Renal cortical epithelial cell (primary cell): ENCODE measurements at regions not wholly inside any gene's neighbourhood (a gene's known extent, or its start where the extent isn't known, plus 50 kb on each side); places are given as distances from the start of the nearest gene placed in this dataset.
"Not testable (repeated sequence)": the region's sequence is repeated elsewhere in the genome, so short reads cannot be mapped to it uniquely, and the experiment has no call there.

Experiments
- DNase-seq: peaks from one replicate; pipeline ENCODE4 v3.0.0-alpha.2; 2011; ENCODE audit warnings: low read depth

DNA sequence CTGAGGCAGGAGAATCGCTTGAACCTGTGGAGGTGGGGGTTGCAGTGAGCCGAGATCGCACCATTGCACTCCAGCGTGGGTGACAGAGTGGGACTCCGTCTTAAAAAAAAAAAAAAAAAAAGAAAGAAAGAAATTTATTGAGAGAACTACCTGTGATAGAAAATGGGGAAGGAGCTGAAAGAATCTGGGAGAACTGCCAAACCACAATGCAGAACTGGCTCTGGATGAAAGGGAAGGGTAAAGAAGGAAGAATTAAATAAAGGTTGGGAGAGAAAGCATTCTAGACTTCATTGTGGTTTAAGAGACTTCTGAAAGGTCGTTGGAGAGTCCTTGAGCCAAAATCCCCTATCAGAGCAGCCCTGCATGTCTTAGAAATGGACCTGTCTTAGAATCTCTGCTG, 567.9 kb upstream of the HTR2C start:
- no peak for DNase-seq

DNA sequence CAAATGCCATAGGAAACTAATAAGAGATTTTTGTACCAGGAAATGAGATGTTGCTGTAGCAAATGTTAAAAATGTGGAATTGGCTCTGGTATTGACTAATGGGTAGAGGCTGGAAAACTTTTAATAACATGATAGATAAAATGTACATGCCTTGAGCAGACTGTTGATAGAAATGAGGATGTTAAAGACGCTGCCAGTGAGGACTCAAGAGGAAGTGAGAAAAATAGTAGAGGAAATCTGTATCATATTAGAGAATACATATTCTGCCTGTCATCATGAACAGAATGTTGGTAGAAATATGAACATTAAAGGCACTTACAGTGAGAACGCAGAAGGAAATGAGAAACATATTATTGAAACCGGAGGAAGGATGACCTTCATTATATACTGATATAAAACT, 577.2 kb upstream of the HTR2C start:
- no peak for DNase-seq

DNA sequence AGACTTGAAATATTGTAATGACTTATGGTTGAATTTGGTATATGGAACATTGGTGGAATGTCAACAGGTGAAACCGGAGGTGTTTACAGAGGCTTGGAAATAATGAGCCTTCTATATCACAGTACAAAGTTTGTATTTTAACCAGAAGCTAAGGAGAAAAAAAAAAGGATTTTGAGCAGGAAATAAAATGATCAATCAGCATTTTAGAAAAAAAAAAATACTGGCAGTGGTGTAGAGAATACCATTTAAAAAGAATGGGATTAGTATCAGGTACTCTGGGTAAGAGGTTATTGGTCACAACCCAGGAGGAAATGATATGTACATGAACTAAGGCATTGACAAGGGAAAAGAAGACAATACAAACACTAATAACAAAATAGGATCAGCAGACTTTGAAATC, 587.1 kb upstream of the HTR2C start:
- no peak for DNase-seq

DNA sequence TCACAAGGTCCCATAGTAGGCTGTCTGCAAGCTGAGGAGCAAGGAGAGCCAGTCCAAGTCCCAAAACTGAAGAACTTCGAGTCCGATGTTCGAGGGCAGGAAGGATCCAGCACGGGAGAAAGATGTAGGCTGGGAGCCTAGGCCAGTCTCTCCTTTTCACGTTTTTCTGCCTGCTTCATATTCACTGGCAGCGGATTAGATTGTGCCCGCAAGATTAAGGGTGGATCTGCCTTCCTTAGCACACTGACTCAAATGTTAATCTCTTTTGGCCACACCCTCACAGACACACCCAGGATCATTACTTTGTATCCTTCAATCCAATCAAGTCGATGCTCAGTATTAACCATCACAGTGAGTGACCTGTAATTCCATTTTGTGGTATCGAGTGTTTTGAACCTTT, 592.2 kb upstream of the HTR2C start:
- not testable (repeated sequence) for DNase-seq

DNA sequence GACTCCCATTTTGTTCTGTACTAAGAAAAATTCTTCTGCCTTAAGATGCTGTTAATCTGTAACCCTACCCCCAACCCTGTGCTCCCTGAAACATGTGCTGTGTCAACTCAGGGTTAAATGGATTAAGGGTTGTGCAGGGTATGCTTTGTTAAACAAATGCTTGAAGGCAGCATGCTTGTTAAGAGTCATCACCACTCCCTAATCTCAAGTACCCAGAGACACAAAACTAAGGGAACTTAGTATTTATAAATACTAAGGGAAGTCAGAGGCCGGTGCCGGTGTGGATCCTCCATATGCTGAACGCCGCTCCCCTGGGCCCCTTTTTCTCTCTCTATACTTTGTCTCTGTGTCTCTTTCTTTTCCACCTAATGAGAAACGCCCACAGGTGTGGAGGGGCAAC, 593.2 kb upstream of the HTR2C start:
- not testable (repeated sequence) for DNase-seq

DNA sequence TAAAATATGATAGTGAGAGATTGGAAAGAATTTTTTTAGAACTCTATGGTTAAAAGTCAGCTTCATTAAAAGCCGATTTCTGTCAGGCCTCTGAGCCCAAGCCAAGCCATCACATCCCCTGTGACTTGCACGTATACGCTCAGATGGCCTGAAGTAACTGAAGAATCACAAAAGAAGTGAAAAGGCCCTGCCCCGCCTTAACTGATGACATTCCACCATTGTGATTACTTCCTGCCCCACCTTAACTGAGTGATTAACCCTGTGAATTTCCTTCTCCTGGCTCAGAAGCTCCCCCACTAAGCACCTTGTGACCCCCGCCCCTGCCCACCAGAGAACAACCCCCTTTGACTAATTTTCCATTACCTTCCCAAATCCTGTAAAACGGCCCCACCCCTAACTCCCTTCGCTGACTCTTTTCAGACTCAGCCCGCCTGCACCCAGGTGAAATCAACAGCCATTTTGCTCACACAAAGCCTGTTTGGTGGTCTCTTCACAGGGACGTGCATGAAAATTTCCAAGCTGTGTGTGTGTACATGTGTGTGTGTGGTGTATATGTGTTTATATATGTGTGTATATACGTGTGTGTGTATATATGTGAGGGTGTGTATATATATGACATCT, 595.5 kb upstream of the HTR2C start:
- DNase-seq = not testable (repeated sequence)

DNA sequence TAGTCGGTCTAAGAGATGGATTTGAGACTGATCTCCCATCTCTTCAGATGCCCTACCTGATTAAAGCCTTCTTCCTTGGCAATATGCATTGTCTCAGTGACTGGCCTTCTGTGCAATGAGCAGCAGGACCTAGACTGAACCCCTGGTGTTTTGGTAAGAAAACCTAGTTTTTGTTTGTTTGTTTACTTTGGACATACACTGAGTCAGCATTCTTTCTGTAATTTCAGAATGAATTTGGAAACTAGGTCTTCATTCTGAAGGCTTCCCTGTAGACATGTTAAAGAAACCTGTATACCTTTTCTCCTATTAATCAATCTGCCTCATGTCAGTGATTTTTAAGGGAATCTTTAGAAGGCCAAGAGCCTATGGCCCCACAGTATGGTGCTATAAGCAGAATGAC, 597.5 kb upstream of the HTR2C start:
- no peak for DNase-seq

DNA sequence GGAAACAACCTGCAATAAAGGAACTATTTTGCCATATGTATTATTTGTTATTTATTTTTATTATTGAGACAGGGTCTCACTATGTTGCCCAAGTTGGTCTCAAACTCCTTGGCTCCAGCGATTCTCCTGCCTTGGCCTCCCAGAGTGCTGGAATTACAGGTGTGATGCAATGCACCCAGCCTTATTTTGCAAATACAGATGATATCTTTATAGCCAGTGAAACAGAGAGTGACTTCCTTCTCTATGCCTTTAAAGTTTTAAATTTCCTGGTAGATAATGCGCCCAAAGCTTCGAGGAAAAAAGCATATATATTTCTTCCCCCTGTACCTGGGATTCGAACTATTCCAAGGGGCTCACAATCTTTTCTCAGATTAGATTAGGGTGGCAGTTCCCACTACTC, 601.1 kb upstream of the HTR2C start:
- no peak for DNase-seq

DNA sequence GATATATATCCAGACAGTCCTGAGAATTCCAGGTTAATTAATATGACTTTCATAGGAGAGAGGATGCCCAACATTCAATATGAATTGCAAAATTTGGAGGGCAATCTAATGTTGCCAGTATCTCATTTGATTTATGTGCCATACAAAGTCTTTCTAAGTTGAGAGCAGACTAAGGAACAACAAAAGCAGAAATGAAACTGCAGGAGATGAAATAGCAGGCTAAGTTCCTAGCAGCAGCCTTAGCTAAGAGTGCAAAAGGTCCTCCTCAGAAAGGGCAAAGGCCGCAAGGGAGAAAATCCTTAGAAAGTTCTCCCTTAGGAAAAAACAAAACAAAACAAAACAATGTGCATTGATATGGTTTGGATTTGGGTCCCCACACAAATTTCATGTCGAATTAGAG, 602.9 kb upstream of the HTR2C start:
- DNase-seq = no peak

DNA sequence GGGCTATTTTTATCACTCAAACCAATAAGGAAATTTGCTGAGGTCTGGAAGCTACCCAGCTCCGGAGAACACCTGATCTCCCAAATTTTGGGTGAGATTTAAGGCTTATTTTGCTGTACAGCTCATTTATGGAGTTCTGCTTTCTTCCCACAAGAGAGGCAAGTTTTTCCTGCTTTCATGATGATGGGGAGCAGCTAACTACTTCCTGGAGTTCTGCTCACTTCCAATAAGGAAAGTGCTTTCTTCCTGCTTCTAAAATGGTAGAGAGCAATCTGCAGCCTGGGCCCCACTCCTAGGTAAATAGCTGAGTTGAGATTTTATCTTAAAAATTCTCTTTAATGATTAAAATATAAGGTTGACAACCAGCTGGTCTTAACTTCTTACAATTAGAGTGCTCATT, 606.0 kb upstream of the HTR2C start:
- DNase-seq = no peak

DNA sequence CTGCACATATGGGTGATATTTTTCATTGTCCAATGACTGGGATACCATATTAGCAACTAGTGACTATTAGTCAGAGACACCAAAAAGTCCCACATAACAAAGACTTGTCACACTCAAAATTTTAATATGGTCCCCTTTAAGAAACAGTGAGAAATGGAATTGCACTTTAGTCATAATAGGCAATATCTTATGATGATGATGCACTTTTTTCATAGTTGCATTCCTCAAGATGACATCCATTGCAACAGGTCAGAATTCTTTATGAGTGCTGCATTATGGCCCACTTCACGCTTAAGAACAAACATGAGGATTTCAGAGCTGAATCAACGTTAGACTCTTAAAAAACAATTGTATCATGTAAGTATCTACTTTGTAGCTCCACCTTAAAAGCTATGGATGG, 608.4 kb upstream of the HTR2C start:
- no peak for DNase-seq

DNA sequence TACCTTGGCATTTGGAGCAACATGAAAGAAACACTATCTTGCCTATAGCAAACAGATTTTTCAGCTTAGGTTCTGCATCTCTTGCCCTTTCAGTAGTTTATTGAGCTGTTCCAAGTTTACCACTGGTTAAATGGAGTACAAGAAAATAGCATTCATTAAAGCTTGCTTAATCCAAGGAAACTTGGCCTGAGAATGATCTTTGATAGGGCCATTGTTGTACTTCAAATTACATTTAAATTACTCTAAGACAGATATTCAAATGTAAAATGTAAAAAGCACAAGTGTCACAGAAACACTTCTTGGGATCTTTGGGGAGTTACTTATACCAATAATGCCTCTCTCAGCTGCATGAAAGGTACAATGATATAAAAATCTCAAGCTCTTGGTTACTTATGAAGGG, 609.0 kb upstream of the HTR2C start:
- no peak for DNase-seq

DNA sequence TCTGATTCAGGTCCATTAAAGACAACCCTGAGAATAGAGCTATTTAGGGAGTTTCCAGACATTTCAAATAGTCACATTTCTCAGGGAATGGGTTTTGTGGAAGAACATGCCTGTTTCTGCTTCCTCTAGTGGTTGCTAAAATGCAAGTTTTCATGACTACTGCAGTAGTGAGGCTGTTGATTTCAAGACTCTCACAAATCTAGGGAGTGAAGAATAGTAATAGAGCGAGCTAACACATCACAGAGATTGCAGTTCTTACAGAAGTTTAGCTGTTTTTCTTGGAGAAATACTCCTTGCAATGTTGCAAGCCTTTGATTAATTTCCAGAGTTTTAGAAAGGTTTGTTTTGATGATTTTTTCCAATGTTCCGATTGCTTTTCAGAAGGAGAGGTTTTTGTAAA, 610.2 kb upstream of the HTR2C start:
- no peak for DNase-seq

DNA sequence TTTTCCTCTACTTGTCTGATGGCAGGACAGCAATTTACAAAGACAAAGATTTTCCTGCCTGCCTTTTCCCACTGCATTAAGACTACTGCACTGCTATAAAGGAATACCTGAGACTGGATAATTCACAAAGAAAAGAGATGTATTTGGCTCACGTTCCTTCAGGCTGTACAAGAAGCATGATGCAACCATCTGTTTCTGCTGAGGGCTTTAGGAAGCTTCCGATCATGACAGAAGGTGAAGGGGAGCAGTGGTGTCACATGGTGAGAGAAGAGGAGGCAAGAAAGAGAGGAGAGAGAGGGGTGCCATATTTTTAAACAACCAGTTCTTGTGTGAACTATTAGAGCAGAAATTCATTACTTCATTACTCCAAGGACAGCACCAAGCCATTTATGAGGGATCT, 617.1 kb upstream of the HTR2C start:
- no peak for DNase-seq

DNA sequence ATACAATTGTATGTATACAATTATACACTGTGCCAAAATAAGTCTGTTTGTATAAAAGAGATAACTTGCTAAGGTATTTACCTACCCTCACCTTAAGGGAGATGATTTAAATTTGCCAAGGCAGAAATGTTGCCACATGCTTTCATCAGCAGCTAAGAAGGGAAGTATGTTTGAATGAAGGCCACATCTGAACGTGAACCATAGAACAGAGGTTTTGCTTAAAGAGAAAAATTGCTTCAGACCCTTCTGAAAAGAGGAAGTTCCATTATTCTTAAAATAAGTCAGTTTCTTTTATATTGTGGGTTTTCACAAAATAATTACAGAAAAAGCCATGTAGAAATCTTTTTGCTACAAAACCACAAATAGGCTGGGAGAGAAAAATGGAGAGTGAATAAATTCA, 621.5 kb upstream of the HTR2C start:
- no peak for DNase-seq

DNA sequence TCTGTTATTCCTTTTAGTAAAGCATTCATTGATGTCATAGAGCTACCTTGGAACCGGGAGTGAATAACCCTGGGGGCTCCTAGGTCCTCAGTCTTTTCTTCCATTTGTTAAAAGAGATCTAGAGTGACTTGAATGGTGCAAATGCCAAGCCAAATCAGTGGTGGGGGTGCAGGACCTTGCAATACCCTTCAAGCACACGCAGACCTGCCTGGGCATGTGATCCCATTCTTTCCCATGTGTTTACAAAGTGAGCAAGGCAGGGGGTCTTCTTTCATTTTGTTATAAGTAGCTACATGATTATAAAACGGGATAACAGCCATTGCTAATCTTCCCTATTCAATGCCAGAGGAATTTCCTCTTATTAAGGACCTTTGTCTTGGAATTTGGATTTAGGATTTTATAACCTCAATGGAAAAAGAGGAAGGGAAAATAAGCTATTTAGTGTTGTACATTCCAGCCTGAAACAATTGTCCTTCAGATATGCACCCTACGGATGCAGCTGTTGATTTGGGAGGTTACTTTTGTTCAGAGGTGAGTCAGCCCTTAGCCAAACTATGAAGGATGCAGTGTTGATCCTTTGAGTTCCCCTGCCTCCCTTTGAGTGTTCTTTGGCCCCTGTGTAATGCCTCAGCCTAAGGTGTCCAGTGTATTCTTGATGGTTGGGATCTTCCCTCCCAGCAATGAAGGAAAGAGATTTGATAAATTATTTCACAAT, 623.8 kb upstream of the HTR2C start:
- DNase-seq = no peak

DNA sequence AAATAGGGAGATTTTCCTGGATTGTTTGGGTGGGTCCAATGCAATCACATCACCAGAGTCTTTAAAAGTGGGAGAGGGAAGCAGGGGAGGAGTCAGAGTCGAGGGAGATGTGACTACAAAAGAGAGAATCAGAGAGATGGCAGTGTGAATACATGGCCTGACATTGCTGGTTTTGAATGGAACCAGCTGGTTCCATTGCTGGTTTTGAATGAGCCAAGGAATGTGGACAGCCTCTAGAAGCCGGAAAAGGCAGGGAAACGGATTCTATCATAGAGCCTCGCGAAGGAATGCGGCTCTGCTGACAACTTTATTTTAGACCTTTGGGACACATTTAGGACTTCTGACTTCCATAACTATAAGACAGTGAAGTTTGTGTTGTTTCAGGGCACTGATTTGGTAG, 627.0 kb upstream of the HTR2C start:
- DNase-seq = no peak

DNA sequence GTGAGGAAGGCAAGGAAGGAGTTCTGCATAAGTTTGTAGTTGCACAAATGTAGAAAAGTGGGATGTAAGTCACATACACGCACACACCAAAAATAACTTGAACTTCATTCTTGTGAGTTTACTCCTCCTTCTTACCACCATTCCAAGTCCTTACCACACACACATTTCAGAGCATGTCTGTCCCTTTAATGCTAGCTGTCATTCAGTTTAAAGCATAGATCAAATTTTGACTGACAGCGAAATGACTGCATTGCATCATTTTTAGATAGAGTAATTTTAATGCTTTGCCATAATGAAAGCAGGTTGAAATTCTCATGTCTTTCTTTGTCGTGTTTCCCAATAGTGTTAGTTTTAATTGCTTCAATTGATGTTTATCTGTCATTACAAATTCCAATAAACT, 629.6 kb upstream of the HTR2C start:
- DNase-seq = no peak

DNA sequence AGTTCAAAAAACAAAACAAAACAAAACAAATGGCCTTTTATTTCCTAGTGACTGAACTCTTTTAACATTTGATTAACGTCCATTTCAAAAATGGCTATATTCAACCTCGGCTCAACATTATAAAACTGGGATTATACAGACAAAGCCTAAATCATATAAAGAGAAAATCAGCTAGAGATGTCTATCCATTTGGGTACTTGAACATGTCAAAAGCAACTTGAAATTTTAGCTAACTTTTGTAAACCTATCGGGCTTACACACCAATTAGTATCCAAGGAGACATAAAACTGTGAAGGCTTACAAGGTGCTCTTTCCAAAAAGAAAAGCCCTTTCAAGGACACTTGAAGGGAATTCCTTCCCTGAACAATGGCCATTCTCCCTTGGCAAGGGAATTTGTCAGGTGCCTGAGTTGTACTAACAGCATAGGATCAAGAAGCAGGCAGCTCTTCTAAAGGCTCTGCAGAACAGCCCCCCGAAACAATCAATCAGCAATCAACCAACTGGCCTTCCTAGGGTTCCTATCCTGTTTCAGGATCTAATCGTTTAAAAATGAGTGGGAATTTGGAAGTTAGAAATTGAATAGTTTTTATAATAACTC, 633.7 kb upstream of the HTR2C start:
- no peak for DNase-seq

DNA sequence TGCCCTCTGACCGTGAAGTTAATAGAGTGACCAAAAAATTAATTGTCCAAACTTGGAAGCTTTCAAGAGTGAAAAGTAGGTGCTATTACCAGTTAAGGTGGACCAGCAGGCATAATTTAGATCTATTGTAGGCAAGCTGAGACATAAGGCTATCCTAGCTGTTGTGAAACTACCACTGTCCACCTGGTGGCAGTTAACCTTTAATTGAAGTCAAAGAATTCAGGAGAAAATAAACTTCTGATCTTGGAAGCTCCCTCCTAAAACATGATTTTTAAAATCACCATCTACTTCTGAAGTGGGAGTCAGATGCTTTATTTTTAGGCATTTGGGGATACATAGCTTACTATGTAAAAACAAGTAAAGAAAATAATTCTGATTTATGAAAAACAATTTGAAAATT, 636.3 kb upstream of the HTR2C start:
- no peak for DNase-seq

DNA sequence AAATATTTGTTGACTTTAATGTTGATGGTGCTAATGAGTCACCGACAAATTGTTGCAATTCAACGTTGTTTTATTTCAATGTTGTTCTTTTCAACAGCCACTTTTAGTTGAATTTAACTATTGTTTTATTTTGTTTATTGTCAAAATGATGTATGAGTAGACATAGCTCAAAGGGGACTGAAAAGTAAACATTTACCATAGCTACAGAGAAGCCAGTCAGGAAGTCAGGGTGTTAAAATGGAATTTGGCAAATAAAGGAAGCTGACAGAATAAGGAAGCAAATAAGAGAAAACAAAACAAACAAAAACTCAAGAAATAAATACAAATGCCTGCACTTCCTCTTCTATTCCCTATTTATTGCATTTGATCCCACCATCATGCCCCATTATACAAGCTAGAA, 648.4 kb upstream of the HTR2C start:
- no peak for DNase-seq

DNA sequence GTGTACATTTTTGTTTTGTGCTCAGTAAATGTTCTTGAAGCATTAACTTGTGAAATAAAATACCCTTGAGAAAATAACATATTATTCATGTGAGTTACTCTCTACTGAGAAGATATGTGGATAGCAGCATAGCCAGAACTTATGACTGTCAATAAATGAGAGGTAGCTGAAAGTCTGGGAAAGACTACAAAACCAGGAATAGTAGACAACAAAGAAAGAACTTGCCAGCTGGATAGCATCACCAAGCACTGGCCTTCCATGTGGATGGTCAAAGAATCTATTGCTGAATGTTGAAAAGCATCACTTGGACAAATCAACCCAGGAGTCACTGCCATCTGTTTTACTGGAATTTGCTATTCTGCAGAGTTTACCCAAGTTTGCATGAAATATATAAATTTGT, 650.0 kb upstream of the HTR2C start:
- DNase-seq = no peak

DNA sequence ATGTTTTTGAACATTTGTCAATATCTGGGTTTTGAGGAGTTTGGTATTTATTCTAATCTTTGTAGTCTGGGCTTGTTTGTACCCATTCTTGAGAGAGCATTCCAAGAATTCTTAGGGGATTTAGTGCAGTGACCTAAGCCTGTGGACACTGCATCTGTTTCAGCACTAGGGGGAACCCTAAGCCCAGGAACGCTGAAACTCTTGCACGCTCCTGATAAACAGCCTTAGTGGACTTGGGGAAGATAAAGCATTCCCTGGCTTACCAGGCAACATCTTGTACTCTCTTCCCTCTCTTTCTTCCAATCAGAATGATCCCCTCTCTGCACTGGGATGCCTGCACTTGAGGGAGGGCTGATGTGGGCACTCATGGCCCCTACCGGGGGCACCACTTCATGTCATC, 654.9 kb upstream of the HTR2C start:
- peak; percentile 2 for DNase-seq

DNA sequence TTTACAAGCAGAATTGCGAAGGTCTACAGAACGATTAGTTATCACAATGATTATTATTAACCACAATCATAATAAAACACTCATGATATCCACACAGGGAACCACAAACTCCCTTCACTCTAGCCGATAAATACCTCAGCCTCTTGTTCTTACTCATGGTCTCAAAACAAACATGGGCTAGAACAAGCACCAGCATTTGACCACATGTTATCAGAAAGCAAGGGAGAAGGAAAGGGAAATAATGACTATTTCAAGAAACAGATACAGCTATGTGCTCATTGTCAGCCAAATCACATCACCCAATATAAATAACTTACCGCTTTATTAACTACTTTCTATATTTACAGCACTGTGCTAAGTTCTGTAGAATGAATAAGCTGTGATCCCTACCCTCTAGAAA, 663.2 kb upstream of the HTR2C start:
- no peak for DNase-seq
